GM10266 (cell line): ENCODE measurements at regions not wholly inside any gene's neighbourhood (a gene's known extent, or its start where the extent isn't known, plus 50 kb on each side); places are given as distances from the start of the nearest gene placed in this dataset.

ENCODE experiments used
- DNase-seq: peaks from one replicate; pipeline ENCODE4 v3.0.0; 2012; ENCODE audit errors: extremely low spot score
- CTCF ChIP-seq: IDR thresholded peaks from 2 replicates; pipeline ENCODE4 v1.5.1; 2012; ENCODE audit warnings: mild to moderate bottlenecking, low read depth; ENCODE audit not compliant: control insufficient read depth, insufficient read depth; ENCODE audit errors: missing control alignments

- no peak for TF ChIP-seq CTCF
- no peak for DNase-seq
These were observed 464.2 kb downstream of the MEIS1 start for GRCh38 chr2:66899109-66899508.

GRCh38 chr2:66899648-66900047 is 464.7 kb downstream of the MEIS1 start:
- DNase-seq, result no peak
- TF ChIP-seq CTCF, result no peak

- no peak for DNase-seq
- TF ChIP-seq CTCF, result no peak
These were observed 466.4 kb downstream of the MEIS1 start for GRCh38 chr2:66901344-66901743.

- TF ChIP-seq CTCF, result no peak
These were observed 468.3 kb downstream of the MEIS1 start for GRCh38 chr2:66903183-66903582.

GRCh38 chr2:66903745-66904465 is 469.0 kb downstream of the MEIS1 start:
- no peak for TF ChIP-seq CTCF
- no peak for DNase-seq

More at GRCh38 chr2:66903183-66903582, 468.3 kb downstream of the MEIS1 start:
- DNase-seq, result no peak

GRCh38 chr2:66915237-66915636 is 480.3 kb downstream of the MEIS1 start:
- DNase-seq, result no peak
- no peak for TF ChIP-seq CTCF

- no peak for TF ChIP-seq CTCF
- DNase-seq, result no peak
These were observed 477.8 kb upstream of the ETAA1 start for GRCh38 chr2:66919286-66919685.
